IgD-negative memory B cell (primary cell): ENCODE measurements at regions not wholly inside any gene's neighbourhood (a gene's known extent, or its start where the extent isn't known, plus 50 kb on each side); places are given as distances from the start of the nearest gene placed in this dataset.
"Not testable (repeated sequence)": the region's sequence is repeated elsewhere in the genome, so short reads cannot be mapped to it uniquely, and the experiment has no call there.

ENCODE experiments used
- H3K27ac Mint-ChIP-seq, 3 donors: one replicate each; pipeline ENCODE4 v1.8.0; 2020 to 2022; ENCODE audit warnings: mild to moderate bottlenecking in 3 of 3, mixed read lengths in 3 of 3, moderate library complexity in 1 of 3
- H3K27me3 Mint-ChIP-seq: one replicate; pipeline ENCODE4 v1.8.0; 2021; ENCODE audit warnings: mixed read lengths
- H3K36me3 Mint-ChIP-seq: one replicate; pipeline ENCODE4 v1.8.0; 2020; ENCODE audit warnings: mild to moderate bottlenecking, mixed read lengths
- H3K4me1 Mint-ChIP-seq, 3 donors: one replicate each; pipeline ENCODE4 v1.8.0; 2020 to 2022; ENCODE audit warnings: mixed read lengths in 3 of 3, mild to moderate bottlenecking in 1 of 3
- H3K4me3 Mint-ChIP-seq, 4 donors: one replicate each; pipeline ENCODE4 v1.8.0; 2020 to 2022; ENCODE audit warnings: mild to moderate bottlenecking in 4 of 4, mixed read lengths in 4 of 4, moderate library complexity in 3 of 4
- H3K9me3 Mint-ChIP-seq, 3 donors: one replicate each; pipeline ENCODE4 v1.8.0; 2020 to 2021; ENCODE audit warnings: mixed read lengths in 3 of 3, mild to moderate bottlenecking in 1 of 3

- H3K27me3 Mint-ChIP-seq: peaks cover 11% of the 10 kb centered on the region
- peaks cover 0 to 4% (median 0%) of the 10 kb centered on the region in 3 donors for H3K4me1 Mint-ChIP-seq
- peaks cover 3 to 8% (median 6%) of the 10 kb centered on the region in 3 donors for H3K9me3 Mint-ChIP-seq
- no peak overlapping the region for H3K27ac Mint-ChIP-seq
- peaks cover 2% of the 10 kb centered on the region for H3K36me3 Mint-ChIP-seq
- no peak overlapping the region for H3K4me3 Mint-ChIP-seq
Measured at GRCh38 chr12:56872366-56872765, 61.8 kb downstream of the SDR9C7 start.

- H3K36me3 Mint-ChIP-seq: peaks cover 2% of the 10 kb centered on the region
- H3K9me3 Mint-ChIP-seq: peaks cover 13 to 37% (median 29%) of the 10 kb centered on the region in 3 donors
- no peak overlapping the region for H3K27ac Mint-ChIP-seq
- H3K27me3 Mint-ChIP-seq: peaks cover 4% of the 10 kb centered on the region
- H3K4me1 Mint-ChIP-seq: peaks cover 0 to 2% (median 0%) of the 10 kb centered on the region in 3 donors
- peak overlapping the region in 1 of 4 donors; percentile 2 for H3K4me3 Mint-ChIP-seq
Measured at GRCh38 chr12:56867216-56867615, 67.0 kb downstream of the SDR9C7 start.

GRCh38 chr12:56866493-56866892 lies 67.7 kb downstream of the SDR9C7 start:
- Mint-ChIP-seq H3K27me3 (peaks cover 3% of the 10 kb centered on the region), H3K4me1 (no peaks in the 10 kb centered on the region), H3K9me3 (peaks cover 15 to 38% (median 31%) of the 10 kb centered on the region in 3 donors), H3K27ac (no peak overlapping the region), H3K36me3 (peaks cover 2% of the 10 kb centered on the region), H3K4me3 (no peak overlapping the region)

- peaks cover 2% of the 10 kb centered on the region for H3K36me3 Mint-ChIP-seq
- H3K4me3 Mint-ChIP-seq: no peak overlapping the region
- H3K9me3 Mint-ChIP-seq: peaks cover 15 to 41% (median 32%) of the 10 kb centered on the region in 3 donors
- no peaks in the 10 kb centered on the region for H3K4me1 Mint-ChIP-seq
- H3K27me3 Mint-ChIP-seq: peaks cover 1% of the 10 kb centered on the region
- H3K27ac Mint-ChIP-seq: no peak overlapping the region
Measured at GRCh38 chr12:56864318-56864717, 69.9 kb downstream of the SDR9C7 start.

GRCh38 chr12:56863789-56864188 lies 70.4 kb downstream of the SDR9C7 start:
- Mint-ChIP-seq H3K9me3 (peaks cover 15 to 41% (median 32%) of the 10 kb centered on the region in 3 donors), H3K4me1 (no peaks in the 10 kb centered on the region), H3K4me3 (peak overlapping the region in 1 of 4 donors; percentile 9), H3K27me3 (peaks cover 3% of the 10 kb centered on the region), H3K36me3 (peaks cover 2% of the 10 kb centered on the region), H3K27ac (no peak overlapping the region)

GRCh38 chr12:56862264-56862663 lies 71.9 kb downstream of the SDR9C7 start:
- peaks cover 6% of the 10 kb centered on the region for H3K27me3 Mint-ChIP-seq
- H3K4me3 Mint-ChIP-seq: no peak overlapping the region
- no peaks in the 10 kb centered on the region for H3K4me1 Mint-ChIP-seq
- no peak overlapping the region for H3K27ac Mint-ChIP-seq
- H3K36me3 Mint-ChIP-seq: no peaks in the 10 kb centered on the region
- H3K9me3 Mint-ChIP-seq: peaks cover 12 to 32% (median 28%) of the 10 kb centered on the region in 3 donors

GRCh38 chr12:56853392-56853978 lies 80.7 kb downstream of the SDR9C7 start:
- Mint-ChIP-seq H3K9me3 (peaks cover 8 to 19% (median 16%) of the 10 kb centered on the region in 3 donors), H3K27me3 (peaks cover 16% of the 10 kb centered on the region)
- H3K27ac Mint-ChIP-seq, H3K36me3 Mint-ChIP-seq, H3K4me3 Mint-ChIP-seq, H3K4me1 Mint-ChIP-seq: not testable (repeated sequence)

- H3K4me3 Mint-ChIP-seq: no peak overlapping the region
- no peaks in the 10 kb centered on the region for H3K4me1 Mint-ChIP-seq
- H3K9me3 Mint-ChIP-seq: peaks cover 10 to 19% (median 19%) of the 10 kb centered on the region in 3 donors
- H3K36me3 Mint-ChIP-seq: peaks cover 3% of the 10 kb centered on the region
- peaks cover 8% of the 10 kb centered on the region for H3K27me3 Mint-ChIP-seq
- H3K27ac Mint-ChIP-seq: no peak overlapping the region
Measured at GRCh38 chr12:56851462-56851861, 82.7 kb downstream of the SDR9C7 start.

- Mint-ChIP-seq H3K4me3 (no peak overlapping the region), H3K36me3 (peaks cover 1% of the 10 kb centered on the region), H3K27me3 (peaks cover 15% of the 10 kb centered on the region), H3K27ac (no peak overlapping the region), H3K9me3 (no peaks in the 10 kb centered on the region), H3K4me1 (peaks cover 0 to 9% (median 8%) of the 10 kb centered on the region in 3 donors)
Measured at GRCh38 chr12:56840922-56841321, 77.8 kb downstream of the HSD17B6 start.

GRCh38 chr12:56839915-56840325 lies 76.8 kb downstream of the HSD17B6 start:
- Mint-ChIP-seq H3K27me3 (peaks cover 13% of the 10 kb centered on the region), H3K27ac (no peak overlapping the region), H3K4me1 (peaks cover 0 to 9% (median 8%) of the 10 kb centered on the region in 3 donors), H3K9me3 (no peaks in the 10 kb centered on the region), H3K4me3 (no peak overlapping the region), H3K36me3 (peaks cover 1% of the 10 kb centered on the region)

GRCh38 chr12:56839489-56839848 lies 76.3 kb downstream of the HSD17B6 start:
- H3K9me3 Mint-ChIP-seq: no peaks in the 10 kb centered on the region
- peaks cover 1% of the 10 kb centered on the region for H3K36me3 Mint-ChIP-seq
- peaks cover 0 to 9% (median 8%) of the 10 kb centered on the region in 3 donors for H3K4me1 Mint-ChIP-seq
- H3K4me3 Mint-ChIP-seq: no peak overlapping the region
- no peak overlapping the region for H3K27ac Mint-ChIP-seq
- H3K27me3 Mint-ChIP-seq: peaks cover 13% of the 10 kb centered on the region

- Mint-ChIP-seq H3K27me3 (peaks cover 13% of the 10 kb centered on the region), H3K4me3 (no peak overlapping the region), H3K4me1 (peaks cover 0 to 9% (median 8%) of the 10 kb centered on the region in 3 donors), H3K9me3 (no peaks in the 10 kb centered on the region), H3K36me3 (peaks cover 1% of the 10 kb centered on the region), H3K27ac (no peak overlapping the region)
Measured at GRCh38 chr12:56838621-56839488, 75.7 kb downstream of the HSD17B6 start.
